Breast epithelium (tissue), 3 donors: ENCODE measurements at regions not wholly inside any gene's neighbourhood (a gene's known extent, or its start where the extent isn't known, plus 50 kb on each side); places are given as distances from the start of the nearest gene placed in this dataset.

ENCODE experiments used
- CTCF ChIP-seq, 3 donors: fragments of 450-650 bp; IDR thresholded peaks; one replicate each; pipeline ENCODE4 v1.5.1; 2016 to 2017; ENCODE audit warnings: antibody characterized with exemption in 3 of 3, mild to moderate bottlenecking in 3 of 3, moderate library complexity in 3 of 3
- POLR2A ChIP-seq: fragments of 450-650 bp; IDR thresholded peaks from one replicate; pipeline ENCODE4 v1.6.1; 2016; ENCODE audit warnings: antibody characterized with exemption, mild to moderate bottlenecking, moderate library complexity
- POLR2AphosphoS5 ChIP-seq, 3 donors: sonication (generic); formaldehyde crosslinking; IDR thresholded peaks; one replicate each; pipeline ENCODE4 v1.6.1; 2017; ENCODE audit warnings: antibody characterized with exemption in 3 of 3

DNA sequence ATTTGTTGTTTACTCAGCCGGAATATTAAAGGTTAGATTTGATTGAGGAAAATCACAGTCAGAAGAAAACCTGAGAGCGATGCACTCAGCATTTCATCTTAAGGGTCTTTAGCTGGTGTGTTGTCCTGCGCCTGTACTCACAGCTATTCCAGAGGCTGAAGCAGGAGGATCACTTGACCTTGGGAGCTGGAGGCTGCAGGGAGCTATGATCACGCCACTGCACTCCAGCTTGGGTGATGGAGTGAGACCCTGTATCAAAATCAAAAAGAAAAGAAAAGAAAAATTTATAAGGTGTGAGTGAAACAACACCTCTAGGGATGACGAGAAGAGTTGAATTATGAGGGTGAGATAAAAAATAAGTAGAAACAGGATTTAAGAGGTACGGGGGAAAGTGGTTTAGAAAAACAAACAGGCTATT is 165.0 kb downstream of the TRIM27 start:
- TF ChIP-seq CTCF (IDR thresholded peaks at IDR 0.05) = no peak
- TF ChIP-seq POLR2A = no peak
- TF ChIP-seq POLR2AphosphoS5 (IDR thresholded peaks at IDR 0.05) = no peak
